HepG2 (cell line): ENCODE measurements at regions not wholly inside any gene's neighbourhood (a gene's known extent, or its start where the extent isn't known, plus 50 kb on each side); places are given as distances from the start of the nearest gene placed in this dataset.

Source experiments
- ATAC-seq: fragments of 200-7000 bp; cut with Tn5 transposase; 3 replicates; pipeline ENCODE4 v1.9.1; 2020; ENCODE audit warnings: mild to moderate bottlenecking, moderate library complexity
- BruUV-seq: library from RNA; stranded (reverse); fragments of 400-500 nt; replicated peaks from 2 replicates; lab custom pipeline; 2021; lab: Mats Ljungman, UMichigan
- CTCF ChIA-PET: fragments of 300-600 bp; formaldehyde crosslinking; extraction: SDS; loops from one replicate; lab custom pipeline; 2021; ENCODE audit warnings: low total read pairs, inconsistent platforms, low intra/inter-chr PET ratio; lab: Yijun Ruan, JAX
- POLR2A ChIA-PET: fragments of 350-600 bp; sonication (Branson Sonifier 250); formaldehyde crosslinking; loops from one replicate; lab custom pipeline; 2020; ENCODE audit warnings: antibody characterized with exemption, inconsistent platforms; lab: Yijun Ruan, JAX
- DNase-seq: peaks from one replicate; pipeline ENCODE4 v3.0.0-alpha.2; 2015; ENCODE audit warnings: low spot score
- FAIRE-seq: peaks from 3 replicates; lab custom pipeline; 2011; peaks lifted over from hg19 to GRCh38; lab: Jason Lieb, UNC
- H2AFZ ChIP-seq: one replicate; pipeline ENCODE4 v1.6.1; 2011; ENCODE audit warnings: low read length, inconsistent platforms
- H3K27ac ChIP-seq: fragments of 300-600 bp; 3 replicates; pipeline ENCODE4 v1.8.0; 2011; ENCODE audit warnings: mixed run types, mild to moderate bottlenecking, mixed read lengths, low read length, inconsistent platforms; ENCODE audit not compliant: insufficient read depth; ENCODE audit errors: extremely low read length
- H3K27me3 ChIP-seq, 2 experiments: fragments of 200-600 bp in 1 of 2; 2 replicates in 1 of 2; 3 replicates in 1 of 2; pipeline versions ENCODE4 v1.6.0 to v1.8.0; 2011; ENCODE audit warnings: low read length in 2 of 2, mild to moderate bottlenecking in 2 of 2, moderate library complexity in 2 of 2, inconsistent platforms in 1 of 2; ENCODE audit not compliant: insufficient read depth in 2 of 2, control insufficient read depth in 1 of 2
- H3K36me3 ChIP-seq, 2 experiments: fragments of 200-600 bp in 1 of 2; replicated peaks in 1 of 2; 2 replicates in 1 of 2; 3 replicates in 1 of 2; pipeline versions ENCODE4 v1.5.1 to v1.8.0; 2011; ENCODE audit warnings: low read length in 2 of 2, inconsistent platforms in 1 of 2; ENCODE audit not compliant: insufficient read depth in 2 of 2, control insufficient read depth in 1 of 2
- H3K4me1 ChIP-seq: 2 replicates; pipeline ENCODE4 v1.5.1; 2012; ENCODE audit warnings: low read length, inconsistent platforms; ENCODE audit not compliant: insufficient read depth
- H3K4me2 ChIP-seq: 2 replicates; pipeline ENCODE4 v1.6.0; 2011; ENCODE audit warnings: low read depth, low read length, inconsistent platforms
- H3K4me3 ChIP-seq, 3 experiments: fragments of 200-600 bp in 1 of 3; sonication (generic), shearing (Covaris generic) in 1 of 3; replicated peaks in 1 of 3; 2 replicates each; pipeline ENCODE4 v1.5.1; 2011 to 2016; ENCODE audit warnings: low read length in 3 of 3, inconsistent platforms in 2 of 3, low read depth in 2 of 3, mild to moderate bottlenecking in 2 of 3, control low read depth in 1 of 3, mixed read lengths in 1 of 3; ENCODE audit not compliant: insufficient read depth in 1 of 3
- H3K79me2 ChIP-seq: one replicate; pipeline ENCODE4 v1.6.1; 2011; ENCODE audit warnings: low read length, inconsistent platforms; ENCODE audit not compliant: insufficient read depth
- H3K9ac ChIP-seq: 2 replicates; pipeline ENCODE4 v1.6.0; 2011; ENCODE audit warnings: mild to moderate bottlenecking, low read depth, low read length, inconsistent platforms; ENCODE audit not compliant: insufficient read depth
- H3K9me3 ChIP-seq: 2 replicates; pipeline ENCODE4 v1.5.1; 2012; ENCODE audit warnings: mild to moderate bottlenecking, low read length
- H4K20me1 ChIP-seq: 2 replicates; pipeline ENCODE4 v1.6.0; 2011; ENCODE audit warnings: inconsistent platforms, mild to moderate bottlenecking, low read length, moderate library complexity; ENCODE audit not compliant: insufficient read depth
- CEBPG ChIP-seq: IDR thresholded peaks from 2 replicates; pipeline ENCODE4 v1.6.1; 2016
- HNRNPLL ChIP-seq: fragments of 200-400 bp; formaldehyde crosslinking; IDR thresholded peaks from 2 replicates; pipeline ENCODE4 v1.6.1; 2017; ENCODE audit warnings: mild to moderate bottlenecking, low read depth, low read length; ENCODE audit not compliant: poor library complexity, severe bottlenecking
- NR0B2 ChIP-seq: sonication (generic); formaldehyde crosslinking; IDR thresholded peaks from 2 replicates; pipeline ENCODE4 v1.4.0; 2020; ENCODE audit warnings: mild to moderate bottlenecking, missing genetic modification reagents
- POGZ ChIP-seq: sonication (generic); formaldehyde crosslinking; IDR thresholded peaks from 2 replicates; pipeline ENCODE4 v1.4.0; 2020; ENCODE audit warnings: mild to moderate bottlenecking, missing genetic modification reagents
- PRDM15 ChIP-seq: sonication (generic); formaldehyde crosslinking; IDR thresholded peaks from 2 replicates; pipeline ENCODE4 v1.4.0; 2020; ENCODE audit warnings: missing genetic modification reagents
- SALL2 ChIP-seq: sonication (generic); formaldehyde crosslinking; IDR thresholded peaks from 2 replicates; pipeline ENCODE4 v1.8.1; 2023; ENCODE audit warnings: mild to moderate bottlenecking, missing genetic modification reagents, inconsistent platforms
- SOX13 ChIP-seq, 3 experiments: fragments of 450-650 bp in 1 of 3; sonication (generic) in 1 of 3; formaldehyde crosslinking in 1 of 3; IDR thresholded peaks in 2 of 3; conservative IDR thresholded peaks in 1 of 3; 2 replicates each; pipeline versions ENCODE4 v1.5.0 to v1.6.1; 2016 to 2020; ENCODE audit warnings: antibody characterized with exemption in 1 of 3, mild to moderate bottlenecking in 1 of 3, missing compliant biosample characterization in 1 of 3, missing genetic modification reagents in 1 of 3, moderate library complexity in 1 of 3
- TGIF2 ChIP-seq: IDR thresholded peaks from 2 replicates; pipeline ENCODE4 v1.6.1; 2016; ENCODE audit warnings: control low read depth, missing compliant biosample characterization
- ZBTB21 ChIP-seq: sonication (generic); formaldehyde crosslinking; IDR thresholded peaks from 2 replicates; pipeline ENCODE4 v1.4.0; 2020; ENCODE audit warnings: missing genetic modification reagents
- ZBTB3 ChIP-seq: sonication (generic); formaldehyde crosslinking; IDR thresholded peaks from 2 replicates; pipeline ENCODE4 v1.4.0; 2020; ENCODE audit warnings: low read depth, mild to moderate bottlenecking, moderate library complexity, missing genetic modification reagents, borderline replicate concordance
- ZNF264 ChIP-seq: sonication (generic); formaldehyde crosslinking; IDR thresholded peaks from 2 replicates; pipeline ENCODE4 v1.4.0; 2020; ENCODE audit warnings: missing genetic modification reagents
- ZNF333 ChIP-seq: sonication (generic); formaldehyde crosslinking; IDR thresholded peaks from 2 replicates; pipeline ENCODE4 v1.4.0; 2020; ENCODE audit warnings: mild to moderate bottlenecking, missing genetic modification reagents, borderline replicate concordance
- WGBS: methylation state at CpG from one replicate; pipeline ENCODE4 v1.1.6; 2017; ENCODE audit warnings: low lambda C conversion rate; 5-methylcytosine and 5-hydroxymethylcytosine counted together
- in situ Hi-C: cut with HindIII; loops from 2 replicates; pipeline ENCODE4 v1.10.0; 2017; ENCODE audit warnings: low pct_unique_long_range_greater_than_20kb; ENCODE audit not compliant: extremely low pct_ligation_motif_present
- intact Hi-C: fragments of 100-400 bp; cut with micrococcal nuclease; formaldehyde crosslinking; loops from one replicate; pipeline ENCODE4 v1.10.0; 2022; ENCODE audit not compliant: unreplicated experiment

- H3K36me3 ChIP-seq = no peaks in the 10 kb centered on the region
- H3K4me2 ChIP-seq = no peak overlapping the region
- no peak overlapping the region for H3K9ac ChIP-seq
- H4K20me1 ChIP-seq = no peaks in the 10 kb centered on the region
- ChIA-PET POLR2A (no interaction called here), CTCF (no interaction called here)
- ATAC-seq (no peak), FAIRE-seq (no peak), DNase-seq (no peak)
- H3K27me3 ChIP-seq = no peaks in the 10 kb centered on the region
- 0% methylated on average over 3 of the region's 3 CpGs for WGBS
- no peaks in the 10 kb centered on the region for H3K79me2 ChIP-seq
- intact Hi-C loops (no loop called here), in situ Hi-C loops (no loop called here)
- no peak overlapping the region for H3K27ac ChIP-seq
- H3K4me1 ChIP-seq = no peaks in the 10 kb centered on the region
- TF ChIP-seq POGZ (CRISPR knock-in tag) (no peak), ZNF264 (CRISPR knock-in tag) (no peak), ZBTB3 (CRISPR knock-in tag) (no peak), NR0B2 (CRISPR knock-in tag) (no peak), ZNF333 (CRISPR knock-in tag) (no peak), SALL2 (CRISPR knock-in tag) (no peak), SOX13 (IDR thresholded peaks at IDR 0.05) (no peak), SOX13 (CRISPR knock-in tag; conservative IDR thresholded peaks at IDR 0.05 in 1 of 2, IDR thresholded peaks at IDR 0.05 in 1 of 2) (no peak), CEBPG (CRISPR knock-in tag) (no peak), ZBTB21 (CRISPR knock-in tag) (no peak), TGIF2 (CRISPR knock-in tag) (no peak), HNRNPLL (no peak), PRDM15 (CRISPR knock-in tag) (no peak)
- H2AFZ ChIP-seq = no peak overlapping the region
- no peaks in the 10 kb centered on the region for H3K9me3 ChIP-seq
- no TSS peak for BruUV-seq
- H3K4me3 ChIP-seq = no peak overlapping the region
Observed at GRCh38 chr3:144270100-144270499, 298.5 kb downstream of the DIPK2A start.
